Dendritic cell treated with granulocyte-macrophage colony-stimulating factor and Interleukin-4, amounts not matched to agents 40 ng/mL and 50 ng/mL, for 4 days (primary cell): ENCODE measurements at regions not wholly inside any gene's neighbourhood (a gene's known extent, or its start where the extent isn't known, plus 50 kb on each side); places are given as distances from the start of the nearest gene placed in this dataset.

Source experiments
- H3K27ac Mint-ChIP-seq: one replicate; pipeline ENCODE4 v1.8.0; 2022; ENCODE audit warnings: mild to moderate bottlenecking, mixed read lengths
- H3K27me3 Mint-ChIP-seq: one replicate; pipeline ENCODE4 v1.8.0; 2022; ENCODE audit warnings: mild to moderate bottlenecking, mixed read lengths
- H3K36me3 Mint-ChIP-seq: one replicate; pipeline ENCODE4 v1.8.0; 2022; ENCODE audit warnings: low read depth, mixed read lengths
- H3K4me1 Mint-ChIP-seq: one replicate; pipeline ENCODE4 v1.8.0; 2022; ENCODE audit warnings: low read depth, mixed read lengths
- H3K4me3 Mint-ChIP-seq: one replicate; pipeline ENCODE4 v1.8.0; 2022; ENCODE audit warnings: mild to moderate bottlenecking, moderate library complexity, mixed read lengths
- H3K9me3 Mint-ChIP-seq: one replicate; pipeline ENCODE4 v1.8.0; 2022; ENCODE audit warnings: mixed read lengths
- intact Hi-C: fragments of 100-400 bp; cut with micrococcal nuclease; formaldehyde crosslinking; loops from one replicate; pipeline ENCODE4 v1.15.0; 2022

GRCh38 chr6:159104931-159105330, 60.1 kb upstream of the TAGAP start:
- Mint-ChIP-seq H3K9me3 (no peaks in the 10 kb centered on the region), H3K27me3 (no peaks in the 10 kb centered on the region), H3K27ac (no peak overlapping the region), H3K4me1 (peaks cover 51% of the 10 kb centered on the region), H3K4me3 (no peak overlapping the region), H3K36me3 (peaks cover 17% of the 10 kb centered on the region)
- intact Hi-C loops, result loop anchor here (1.0 to 2.0 kb wide), 2 partner anchors 63 to 96 kb away; no protein-coding TSS in a partner anchor

GRCh38 chr6:159104163-159104925, 59.6 kb upstream of the TAGAP start:
- Mint-ChIP-seq H3K27me3 (no peaks in the 10 kb centered on the region), H3K9me3 (no peaks in the 10 kb centered on the region), H3K36me3 (peaks cover 14% of the 10 kb centered on the region), H3K4me1 (peaks cover 46% of the 10 kb centered on the region), H3K4me3 (no peak overlapping the region), H3K27ac (peak overlapping the region; percentile 11)
- intact Hi-C loops, result loop anchor here (1.0 to 2.0 kb wide), 2 partner anchors 62 to 96 kb away; no protein-coding TSS in a partner anchor

GRCh38 chr6:159103396-159104162, 58.8 kb upstream of the TAGAP start:
- H3K9me3 Mint-ChIP-seq, result no peaks in the 10 kb centered on the region
- intact Hi-C loops, result loop anchor here (1.0 to 2.0 kb wide), 2 partner anchors 61 to 95 kb away; no protein-coding TSS in a partner anchor
- H3K36me3 Mint-ChIP-seq, result peaks cover 11% of the 10 kb centered on the region
- H3K27ac Mint-ChIP-seq, result peak overlapping the region; percentile 11
- H3K4me1 Mint-ChIP-seq, result peaks cover 50% of the 10 kb centered on the region
- no peaks in the 10 kb centered on the region for H3K27me3 Mint-ChIP-seq
- H3K4me3 Mint-ChIP-seq, result no peak overlapping the region

GRCh38 chr6:159102373-159103160, 57.8 kb upstream of the TAGAP start:
- Mint-ChIP-seq H3K27me3 (no peaks in the 10 kb centered on the region), H3K4me3 (no peak overlapping the region), H3K27ac (no peak overlapping the region), H3K4me1 (peaks cover 49% of the 10 kb centered on the region), H3K36me3 (peaks cover 11% of the 10 kb centered on the region), H3K9me3 (no peaks in the 10 kb centered on the region)
- intact Hi-C loops, result no loop called here

DNA sequence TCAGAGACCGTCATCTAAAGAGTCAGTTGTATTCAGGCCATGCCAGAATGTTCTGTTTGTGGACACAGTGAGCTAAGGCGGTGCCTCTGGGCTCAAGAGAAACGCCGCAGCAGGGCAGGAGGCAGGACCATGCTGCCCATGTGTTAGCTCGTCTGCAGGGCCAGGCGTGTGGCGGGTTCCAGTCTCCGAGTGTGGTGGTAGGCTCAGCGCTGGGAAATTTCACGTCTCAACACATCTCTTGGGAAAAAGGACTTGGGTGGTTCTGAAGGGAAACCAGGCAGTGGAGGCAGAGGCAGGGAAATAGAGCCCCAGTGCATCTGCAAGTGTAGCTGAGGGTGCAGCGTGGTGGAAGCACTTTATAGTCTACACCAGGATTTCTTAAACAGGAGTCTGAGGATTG, 56.9 kb upstream of the TAGAP start:
- Mint-ChIP-seq H3K9me3 (no peaks in the 10 kb centered on the region), H3K27me3 (no peaks in the 10 kb centered on the region), H3K4me3 (no peak overlapping the region), H3K27ac (no peak overlapping the region), H3K36me3 (peaks cover 11% of the 10 kb centered on the region), H3K4me1 (peaks cover 40% of the 10 kb centered on the region)
- intact Hi-C loops, result no loop called here

DNA sequence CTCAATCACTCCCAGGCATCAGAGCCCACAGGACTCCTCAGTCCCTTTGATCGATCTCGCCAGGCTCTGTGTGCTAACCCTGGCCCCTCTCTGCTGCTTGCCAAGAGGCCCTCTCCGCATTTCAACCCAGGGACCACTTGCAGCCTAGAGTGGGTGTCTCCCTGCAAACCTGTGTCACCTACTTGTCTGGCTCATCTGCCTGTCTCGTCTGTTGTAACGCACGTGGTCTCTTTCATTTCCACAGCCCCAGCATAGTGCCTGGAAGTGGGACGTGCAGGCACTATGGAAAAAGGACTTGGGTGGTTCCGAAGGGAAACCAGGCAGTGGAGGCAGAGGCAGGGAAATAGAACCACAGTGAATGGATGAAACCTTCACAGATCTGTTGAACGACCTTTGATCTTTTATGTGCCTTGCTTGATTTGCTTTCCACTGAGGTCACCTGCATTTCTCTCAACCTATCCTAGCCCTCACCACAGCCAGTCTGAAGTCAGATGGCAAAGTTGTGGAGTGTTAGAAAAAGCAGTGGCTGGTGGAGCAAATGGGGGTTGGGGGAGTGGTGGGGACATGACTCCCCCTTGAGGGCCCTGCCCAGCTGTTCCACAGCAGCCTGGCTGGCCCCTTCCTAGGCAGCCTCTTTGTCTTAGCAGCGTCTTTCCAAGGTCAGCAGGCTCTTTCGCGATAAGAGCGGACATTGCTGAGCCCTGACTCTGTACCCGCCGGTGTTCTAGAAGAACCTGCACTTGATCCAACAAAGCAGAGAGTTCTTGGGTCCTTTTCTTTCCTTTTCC, 55.8 kb upstream of the TAGAP start:
- peaks cover 12% of the 10 kb centered on the region for H3K36me3 Mint-ChIP-seq
- H3K4me1 Mint-ChIP-seq, result peaks cover 34% of the 10 kb centered on the region
- intact Hi-C loops, result no loop called here

DNA sequence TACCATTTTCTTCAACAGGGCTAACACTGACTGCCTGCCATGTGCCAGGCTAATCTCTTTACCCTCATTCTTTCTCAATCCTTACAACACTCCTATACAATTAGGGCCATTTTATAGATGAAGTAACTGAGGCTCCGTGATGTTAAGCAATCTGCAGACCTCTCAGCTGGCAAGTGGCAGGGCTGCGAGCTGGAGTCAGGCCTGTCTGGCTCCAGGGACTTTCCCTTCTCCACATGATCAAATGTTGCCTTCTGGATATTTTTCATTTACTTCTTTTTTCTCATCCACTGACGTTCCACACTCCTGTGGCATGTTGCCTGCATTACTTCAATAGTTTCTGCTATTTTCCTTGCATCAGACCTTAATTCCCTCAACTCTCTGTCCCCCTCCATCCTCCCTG, 55.2 kb upstream of the TAGAP start:
- H3K4me3 Mint-ChIP-seq, result no peak overlapping the region
- no peaks in the 10 kb centered on the region for H3K9me3 Mint-ChIP-seq
- peaks cover 18% of the 10 kb centered on the region for H3K36me3 Mint-ChIP-seq
- H3K27me3 Mint-ChIP-seq, result no peaks in the 10 kb centered on the region
- intact Hi-C loops, result no loop called here
- H3K4me1 Mint-ChIP-seq, result peaks cover 39% of the 10 kb centered on the region
- H3K27ac Mint-ChIP-seq, result peak overlapping the region; percentile 36

More for the DNA sequence above, 55.8 kb upstream of the TAGAP start:
- no peaks in the 10 kb centered on the region for H3K9me3 Mint-ChIP-seq
- H3K4me3 Mint-ChIP-seq, result no peak overlapping the region
- peak overlapping the region; percentile 36 for H3K27ac Mint-ChIP-seq
- H3K27me3 Mint-ChIP-seq, result no peaks in the 10 kb centered on the region

DNA sequence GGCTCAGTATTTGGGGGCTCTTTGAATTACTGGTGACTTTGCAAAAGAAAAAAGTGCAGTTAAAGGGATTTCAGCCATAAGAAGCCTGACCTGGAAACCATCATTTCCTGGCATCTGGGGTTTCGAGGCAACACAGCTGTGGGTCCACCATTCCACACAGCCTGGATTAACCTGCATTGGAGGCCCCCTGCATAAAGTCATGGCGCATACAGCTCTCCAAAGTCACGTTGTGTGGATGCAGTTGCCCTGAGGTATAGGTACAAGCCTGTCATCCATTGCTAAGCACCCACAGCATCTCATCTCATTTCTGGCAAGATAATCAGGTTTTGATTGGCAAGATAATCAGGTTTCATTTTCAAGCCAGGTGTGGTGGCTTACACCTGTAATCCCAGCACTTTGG, 54.5 kb upstream of the TAGAP start:
- Mint-ChIP-seq H3K27me3 (no peaks in the 10 kb centered on the region), H3K4me3 (no peak overlapping the region), H3K36me3 (peaks cover 25% of the 10 kb centered on the region), H3K4me1 (peaks cover 39% of the 10 kb centered on the region), H3K9me3 (no peaks in the 10 kb centered on the region), H3K27ac (no peak overlapping the region)
- intact Hi-C loops, result no loop called here

- H3K4me1 Mint-ChIP-seq, result peaks cover 39% of the 10 kb centered on the region
- peaks cover 31% of the 10 kb centered on the region for H3K36me3 Mint-ChIP-seq
- peak overlapping the region; percentile 10 for H3K27ac Mint-ChIP-seq
- intact Hi-C loops, result no loop called here
- no peaks in the 10 kb centered on the region for H3K9me3 Mint-ChIP-seq
- no peaks in the 10 kb centered on the region for H3K27me3 Mint-ChIP-seq
- no peak overlapping the region for H3K4me3 Mint-ChIP-seq
Measured at GRCh38 chr6:159098636-159099106, 53.9 kb upstream of the TAGAP start.

DNA sequence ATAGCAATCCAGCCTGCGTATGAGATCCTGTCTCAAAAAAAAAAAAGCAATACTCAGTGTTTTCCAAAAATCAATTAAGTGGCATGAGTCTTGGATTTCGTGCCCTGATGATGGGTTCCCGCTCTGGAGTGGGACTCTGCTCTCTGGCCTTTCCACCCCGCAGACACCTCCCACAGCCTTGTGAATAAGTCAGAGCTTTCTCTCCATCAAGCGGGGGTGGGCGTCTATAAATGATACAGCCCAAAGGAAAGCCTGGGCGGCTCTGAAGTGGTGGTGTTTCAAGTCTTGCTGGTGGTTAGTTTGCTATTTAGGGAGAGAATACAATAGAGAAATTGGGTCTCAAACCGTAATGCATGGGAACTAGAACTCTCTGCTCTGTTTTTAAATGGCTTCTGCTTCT, 52.5 kb upstream of the TAGAP start:
- Mint-ChIP-seq H3K4me3 (no peak overlapping the region), H3K27ac (no peak overlapping the region), H3K9me3 (no peaks in the 10 kb centered on the region), H3K27me3 (no peaks in the 10 kb centered on the region), H3K4me1 (peaks cover 49% of the 10 kb centered on the region), H3K36me3 (peaks cover 25% of the 10 kb centered on the region)
- intact Hi-C loops, result no loop called here

GRCh38 chr6:159095616-159096015, 50.8 kb upstream of the TAGAP start:
- peaks cover 27% of the 10 kb centered on the region for H3K36me3 Mint-ChIP-seq
- H3K4me1 Mint-ChIP-seq, result peaks cover 58% of the 10 kb centered on the region
- H3K9me3 Mint-ChIP-seq, result no peaks in the 10 kb centered on the region
- no peak overlapping the region for H3K4me3 Mint-ChIP-seq
- intact Hi-C loops, result no loop called here
- no peak overlapping the region for H3K27ac Mint-ChIP-seq
- H3K27me3 Mint-ChIP-seq, result no peaks in the 10 kb centered on the region

DNA sequence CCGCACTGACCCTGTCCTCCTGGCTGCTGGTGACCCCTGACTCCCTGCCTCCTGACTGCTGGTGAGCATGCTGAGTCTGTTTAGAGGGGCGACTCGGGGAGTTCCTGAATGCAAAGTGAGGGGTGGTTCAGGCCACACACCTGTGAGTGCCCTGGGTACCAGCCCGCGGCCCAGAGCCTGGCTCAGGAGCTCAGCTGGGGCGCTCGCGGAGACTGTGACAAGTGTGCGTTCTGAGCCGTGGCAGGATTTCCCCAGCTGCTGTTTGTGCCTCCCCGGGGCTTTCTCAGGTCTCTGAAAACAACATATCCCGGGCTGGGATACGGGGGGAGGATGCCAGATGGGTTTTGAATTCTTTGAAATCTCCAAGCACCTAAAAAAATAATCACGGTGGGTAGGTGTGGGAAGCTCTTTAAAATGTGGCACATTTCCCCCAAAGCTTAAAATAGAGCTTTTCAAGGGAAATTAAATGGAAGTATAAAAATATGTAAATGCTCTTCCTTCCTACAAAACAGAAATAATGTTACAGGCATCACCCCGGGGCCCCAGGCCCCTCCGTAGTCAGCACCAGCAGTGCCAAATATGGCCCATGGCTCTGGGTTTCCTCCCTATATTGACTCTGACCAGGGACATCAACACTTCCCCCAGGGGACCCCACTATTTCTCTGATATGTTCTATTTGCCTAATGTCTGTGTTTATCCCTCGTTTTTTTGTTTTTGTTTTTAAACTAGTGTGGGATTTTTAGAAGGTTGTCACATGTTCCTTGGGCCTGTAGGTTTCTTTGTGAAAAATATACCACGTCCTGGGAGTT, 49.9 kb upstream of the TAGAP start:
- intact Hi-C loops, result no loop called here
- peaks cover 52% of the 10 kb centered on the region for H3K4me1 Mint-ChIP-seq

More for the DNA sequence above, 49.9 kb upstream of the TAGAP start:
- Mint-ChIP-seq H3K4me3 (no peak overlapping the region), H3K36me3 (peaks cover 27% of the 10 kb centered on the region), H3K27ac (peak overlapping the region; percentile 40), H3K27me3 (no peaks in the 10 kb centered on the region), H3K9me3 (no peaks in the 10 kb centered on the region)
